ENCODE measurements at regions not wholly inside any gene's neighbourhood (a gene's known extent, or its start where the extent isn't known, plus 50 kb on each side); places are given as distances from the start of the nearest gene placed in this dataset.

- TF ChIP-seq CREB1 (IDR thresholded peaks at IDR 0.05; ENCODE audit: low read depth) (no peak), REST (IDR thresholded peaks at IDR 0.05; ENCODE audit: low read depth) (no peak), USF1 (IDR thresholded peaks at IDR 0.05) (no peak), RAD21 (IDR thresholded peaks at IDR 0.05; ENCODE audit: low read depth) (no peak), NFIC (IDR thresholded peaks at IDR 0.05) (no peak), YY1 (IDR thresholded peaks at IDR 0.05; ENCODE audit: low read depth) (no peak), FOXM1 (IDR thresholded peaks at IDR 0.05; ENCODE audit: borderline replicate concordance, low read depth) (no peak), EP300 (IDR thresholded peaks at IDR 0.05; ENCODE audit: borderline replicate concordance) (no peak), TCF12 (IDR thresholded peaks at IDR 0.05; ENCODE audit: low read depth) (no peak), CEBPB (IDR thresholded peaks at IDR 0.05) (no peak), EGR1 (IDR thresholded peaks at IDR 0.05) (no peak), TEAD4 (IDR thresholded peaks at IDR 0.05) (no peak), TAF1 (IDR thresholded peaks at IDR 0.05; ENCODE audit: low read depth) (no peak), ZBTB7A (IDR thresholded peaks at IDR 0.05; ENCODE audit: low read depth) (no peak)
- TF ChIP-seq, protein P1, sequence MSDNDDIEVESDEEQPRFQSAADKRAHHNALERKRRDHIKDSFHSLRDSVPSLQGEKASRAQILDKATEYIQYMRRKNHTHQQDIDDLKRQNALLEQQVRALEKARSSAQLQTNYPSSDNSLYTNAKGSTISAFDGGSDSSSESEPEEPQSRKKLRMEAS (IDR thresholded peaks at IDR 0.05): no peak
These were observed 75.0 kb upstream of the FAM9C start for GRCh38 chrX:13119386-13119785.

- TF ChIP-seq EP300 (IDR thresholded peaks at IDR 0.05; ENCODE audit: borderline replicate concordance): no peak
- no peak for TF ChIP-seq ZBTB7A (IDR thresholded peaks at IDR 0.05; ENCODE audit: low read depth)
- no peak for TF ChIP-seq REST (IDR thresholded peaks at IDR 0.05; ENCODE audit: low read depth)
- TF ChIP-seq YY1 (IDR thresholded peaks at IDR 0.05; ENCODE audit: low read depth): no peak
- TF ChIP-seq NFIC (IDR thresholded peaks at IDR 0.05): no peak
- TF ChIP-seq TAF1 (IDR thresholded peaks at IDR 0.05; ENCODE audit: low read depth): no peak
- no peak for TF ChIP-seq USF1 (IDR thresholded peaks at IDR 0.05)
- TF ChIP-seq, protein P1 (IDR thresholded peaks at IDR 0.05): no peak
- TF ChIP-seq TEAD4 (IDR thresholded peaks at IDR 0.05): no peak
- TF ChIP-seq CREB1 (IDR thresholded peaks at IDR 0.05; ENCODE audit: low read depth): no peak
- no peak for TF ChIP-seq TCF12 (IDR thresholded peaks at IDR 0.05; ENCODE audit: low read depth)
- no peak for TF ChIP-seq RAD21 (IDR thresholded peaks at IDR 0.05; ENCODE audit: low read depth)
- no peak for TF ChIP-seq CEBPB (IDR thresholded peaks at IDR 0.05)
- TF ChIP-seq EGR1 (IDR thresholded peaks at IDR 0.05): no peak
- TF ChIP-seq FOXM1 (IDR thresholded peaks at IDR 0.05; ENCODE audit: borderline replicate concordance, low read depth): no peak
These were observed 70.9 kb upstream of the FAM9C start for GRCh38 chrX:13115146-13115855.

GRCh38 chrX:13112499-13112898 is 68.1 kb upstream of the FAM9C start:
- no peak for TF ChIP-seq TAF1 (IDR thresholded peaks at IDR 0.05; ENCODE audit: low read depth)
- no peak for TF ChIP-seq EP300 (IDR thresholded peaks at IDR 0.05; ENCODE audit: borderline replicate concordance)
- TF ChIP-seq YY1 (IDR thresholded peaks at IDR 0.05; ENCODE audit: low read depth): no peak
- TF ChIP-seq RAD21 (IDR thresholded peaks at IDR 0.05; ENCODE audit: low read depth): no peak
- no peak for TF ChIP-seq CEBPB (IDR thresholded peaks at IDR 0.05)
- TF ChIP-seq, protein P1 (IDR thresholded peaks at IDR 0.05): no peak
- no peak for TF ChIP-seq EGR1 (IDR thresholded peaks at IDR 0.05)

DNA sequence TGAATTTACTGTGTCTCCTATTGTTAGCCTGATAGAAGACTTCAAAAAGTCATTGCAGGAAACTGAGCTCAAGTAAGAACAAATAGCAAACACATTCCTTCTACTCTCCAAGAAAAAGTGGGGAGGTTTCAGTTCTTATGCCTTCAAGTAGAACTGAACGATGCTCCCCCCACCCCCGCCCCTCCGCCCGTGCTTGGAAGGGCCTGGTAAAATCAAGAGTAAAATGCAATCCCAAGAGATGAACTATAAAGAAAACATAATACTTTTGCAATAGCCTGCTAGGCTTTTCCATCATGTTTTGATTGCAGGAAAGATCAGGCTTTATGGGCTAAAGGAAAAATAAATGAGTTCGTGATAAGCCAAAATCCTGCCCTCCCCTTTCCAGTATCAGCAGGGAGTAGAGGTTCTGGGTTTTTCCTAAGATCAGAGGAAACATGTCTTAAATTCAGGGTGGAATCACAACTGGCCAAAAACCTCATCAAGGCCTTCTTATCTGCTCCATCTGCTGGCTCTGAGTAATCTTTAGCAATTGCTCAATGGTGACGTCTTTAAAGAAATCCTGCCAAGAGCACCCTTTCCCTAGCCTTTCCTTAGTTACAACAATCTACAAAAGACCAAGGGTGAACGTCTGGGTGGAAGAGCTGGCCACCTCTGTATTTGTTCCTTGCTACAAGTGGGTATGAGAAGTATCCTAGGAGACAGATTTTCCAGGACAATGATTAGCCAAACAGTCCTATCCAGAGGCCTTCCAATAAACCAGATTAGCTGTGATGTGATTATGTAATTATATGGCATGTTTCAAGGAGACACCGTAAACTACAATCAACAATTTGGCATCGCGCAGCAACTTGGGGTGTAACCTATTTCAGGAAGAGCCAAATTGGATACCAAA is 66.3 kb upstream of the FAM9C start:
- TF ChIP-seq REST (IDR thresholded peaks at IDR 0.05; ENCODE audit: low read depth) (no peak), YY1 (IDR thresholded peaks at IDR 0.05; ENCODE audit: low read depth) (no peak), TCF12 (IDR thresholded peaks at IDR 0.05; ENCODE audit: low read depth) (no peak), CEBPB (IDR thresholded peaks at IDR 0.05) (no peak), EP300 (IDR thresholded peaks at IDR 0.05; ENCODE audit: borderline replicate concordance) (no peak), EGR1 (IDR thresholded peaks at IDR 0.05) (no peak), NFIC (IDR thresholded peaks at IDR 0.05) (no peak), RAD21 (IDR thresholded peaks at IDR 0.05; ENCODE audit: low read depth) (no peak), TEAD4 (IDR thresholded peaks at IDR 0.05) (no peak), ZBTB7A (IDR thresholded peaks at IDR 0.05; ENCODE audit: low read depth) (no peak), TAF1 (IDR thresholded peaks at IDR 0.05; ENCODE audit: low read depth) (no peak), FOXM1 (IDR thresholded peaks at IDR 0.05; ENCODE audit: borderline replicate concordance, low read depth) (no peak), CREB1 (IDR thresholded peaks at IDR 0.05; ENCODE audit: low read depth) (no peak), USF1 (IDR thresholded peaks at IDR 0.05) (no peak)
- TF ChIP-seq, protein P1 (IDR thresholded peaks at IDR 0.05): no peak
